Endothelial cell of umbilical vein (primary cell): ENCODE measurements at regions not wholly inside any gene's neighbourhood (a gene's known extent, or its start where the extent isn't known, plus 50 kb on each side); places are given as distances from the start of the nearest gene placed in this dataset.

Source experiments
- BruUV-seq: library from RNA; stranded (reverse); fragments of 400-500 nt; replicated peaks from 2 replicates; lab custom pipeline; 2021; lab: Mats Ljungman, UMichigan
- CTCF ChIA-PET: fragments of 300-600, 350-600 bp; sonication (Branson Sonifier 250); formaldehyde crosslinking; loops from one replicate; lab custom pipeline; 2021; ENCODE audit warnings: antibody characterized with exemption, inconsistent platforms; lab: Charles Lee
- POLR2A ChIA-PET: fragments of 300-600, 350-600 bp; sonication (Branson Sonifier 250); formaldehyde crosslinking; loops from one replicate; lab custom pipeline; 2021; ENCODE audit warnings: antibody characterized with exemption, inconsistent platforms; lab: Charles Lee
- DNase-seq: peaks from one replicate; pipeline ENCODE4 v3.0.0-alpha.2; 2011; ENCODE audit warnings: low read depth, low spot score
- FAIRE-seq: peaks from 2 replicates; lab custom pipeline; 2011; peaks lifted over from hg19 to GRCh38; lab: Jason Lieb, UNC
- H2AFZ ChIP-seq: 2 replicates; pipeline ENCODE4 v1.6.0; 2012; ENCODE audit warnings: low read depth, low read length, control low read depth, inconsistent platforms
- H3K27ac ChIP-seq: 2 replicates; pipeline ENCODE4 v1.5.1; 2011; ENCODE audit warnings: low read depth, mild to moderate bottlenecking, control low read depth, low read length, moderate library complexity; ENCODE audit not compliant: insufficient read depth
- H3K27me3 ChIP-seq, 2 experiments: 2 replicates each; pipeline versions ENCODE4 v1.6.0 to v1.6.1; 2011; ENCODE audit warnings: low read length in 2 of 2, mixed read lengths in 1 of 2; ENCODE audit not compliant: control insufficient read depth in 2 of 2, insufficient read depth in 2 of 2
- H3K36me3 ChIP-seq, 2 experiments: 2 replicates in 1 of 2; 3 replicates in 1 of 2; pipeline ENCODE4 v1.5.1; 2011; ENCODE audit warnings: low read length in 2 of 2, mild to moderate bottlenecking in 1 of 2, moderate library complexity in 1 of 2; ENCODE audit not compliant: control insufficient read depth in 2 of 2, insufficient read depth in 2 of 2; ENCODE audit errors: extremely low read depth in 1 of 2
- H3K4me1 ChIP-seq: 3 replicates; pipeline ENCODE4 v1.5.1; 2011; ENCODE audit warnings: mild to moderate bottlenecking, low read length; ENCODE audit not compliant: control insufficient read depth, insufficient read depth; ENCODE audit errors: extremely low read depth
- H3K4me2 ChIP-seq: 2 replicates; pipeline ENCODE4 v1.6.1; 2011; ENCODE audit warnings: low read length, control low read depth, mixed read lengths; ENCODE audit not compliant: insufficient read depth
- H3K4me3 ChIP-seq, 3 experiments: fragments of 200-600 bp in 1 of 3; sonication (generic), shearing (Covaris generic) in 1 of 3; replicated peaks in 1 of 3; 2 replicates each; pipeline ENCODE4 v1.5.1; 2011 to 2016; ENCODE audit warnings: control low read depth in 3 of 3, low read length in 3 of 3, mild to moderate bottlenecking in 2 of 3, inconsistent platforms in 1 of 3, low read depth in 1 of 3, moderate library complexity in 1 of 3; ENCODE audit not compliant: insufficient read depth in 1 of 3
- H3K79me2 ChIP-seq: 2 replicates; pipeline ENCODE4 v1.6.0; 2012; ENCODE audit warnings: low read length, inconsistent platforms; ENCODE audit not compliant: control insufficient read depth, insufficient read depth
- H3K9ac ChIP-seq: replicated peaks from 2 replicates; pipeline ENCODE3; 2011; ENCODE audit warnings: low read length, control low read depth; ENCODE audit not compliant: insufficient read depth; ENCODE audit errors: extremely low read depth
- H3K9me1 ChIP-seq: replicated peaks from 3 replicates; pipeline ENCODE4 v1.6.0; 2011; ENCODE audit warnings: mild to moderate bottlenecking, low read length; ENCODE audit not compliant: control insufficient read depth, insufficient read depth; ENCODE audit errors: extremely low read depth
- H3K9me3 ChIP-seq: replicated peaks from 2 replicates; pipeline ENCODE4 v1.5.1; 2012; ENCODE audit warnings: low read length, inconsistent platforms; ENCODE audit not compliant: control insufficient read depth, insufficient read depth
- H4K20me1 ChIP-seq: replicated peaks from 2 replicates; pipeline ENCODE3; 2011; ENCODE audit warnings: mild to moderate bottlenecking, low read length; ENCODE audit not compliant: control insufficient read depth, insufficient read depth; ENCODE audit errors: extremely low read depth
- EZH2 ChIP-seq: IDR thresholded peaks from 2 replicates; pipeline ENCODE4 v1.6.1; 2012; ENCODE audit warnings: borderline replicate concordance, low read depth, mild to moderate bottlenecking, moderate library complexity, low read length, inconsistent platforms; ENCODE audit not compliant: severe bottlenecking
- FOS ChIP-seq: IDR thresholded peaks from 2 replicates; pipeline ENCODE4 v1.6.1; 2011; ENCODE audit warnings: mild to moderate bottlenecking, low read length, moderate library complexity, borderline replicate concordance; ENCODE audit not compliant: insufficient read depth
- GATA2 ChIP-seq: IDR thresholded peaks from 2 replicates; pipeline ENCODE4 v1.7.0; 2011; ENCODE audit warnings: low read depth, mild to moderate bottlenecking, moderate library complexity, mixed read lengths, low read length; ENCODE audit not compliant: insufficient read length, insufficient read depth
- JUN ChIP-seq: IDR thresholded peaks from 2 replicates; pipeline ENCODE4 v1.6.1; 2011; ENCODE audit warnings: borderline replicate concordance, low read depth; ENCODE audit not compliant: insufficient read length, insufficient read depth
- POLR2A ChIP-seq: IDR thresholded peaks from 2 replicates; pipeline ENCODE4 v1.6.1; 2012; ENCODE audit warnings: low read depth, mild to moderate bottlenecking, control low read depth, low read length
- POLR2AphosphoS5 ChIP-seq: IDR thresholded peaks from 2 replicates; pipeline ENCODE4 v1.6.1; 2012; ENCODE audit warnings: low read depth, mild to moderate bottlenecking, control low read depth, low read length, moderate library complexity; ENCODE audit not compliant: insufficient read depth
- dilution Hi-C: fragments of 300-500 bp; cut with MboI; formaldehyde crosslinking; loops from one replicate; pipeline ENCODE4 v1.15.0; 2019; ENCODE audit warnings: low sequenced_read_pairs; ENCODE audit not compliant: extremely low pct_ligation_motif_present
- intact Hi-C: fragments of 100-400 bp; cut with micrococcal nuclease; formaldehyde crosslinking; loops from one replicate; pipeline ENCODE4 v1.10.0; 2022
- TF ChIP-seq, protein P1 (sequence below): IDR thresholded peaks from 2 replicates; pipeline ENCODE4 v1.6.1; 2011; ENCODE audit not compliant: insufficient read depth, insufficient read length

DNA sequence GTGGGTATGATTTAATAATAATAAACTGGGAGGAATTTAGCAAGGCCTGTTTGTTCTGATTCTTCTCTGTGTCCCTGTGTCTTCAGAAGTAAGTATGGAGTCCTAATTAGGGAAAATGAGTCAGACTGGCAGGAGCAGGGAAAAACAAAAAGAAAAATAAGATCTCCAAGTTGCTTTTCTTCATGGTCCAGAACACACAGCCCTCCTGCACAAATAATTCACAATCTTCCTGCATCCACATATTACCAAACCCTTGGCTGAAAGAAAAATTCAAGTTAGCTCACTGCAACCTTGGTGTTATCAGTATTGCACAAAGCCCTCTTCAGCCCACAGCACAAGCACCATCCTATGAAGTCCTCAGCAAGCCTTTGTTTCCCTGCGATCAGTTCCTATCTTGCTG is 142.0 kb upstream of the LAMA2 start:
- Histone ChIP-seq H3K4me1 (no peaks in the 10 kb centered on the region), H3K36me3 (no peaks in the 10 kb centered on the region), H3K9me1 (no peaks in the 10 kb centered on the region), H3K9me3 (no peaks in the 10 kb centered on the region), H3K27ac (no peak overlapping the region), H3K4me2 (no peak overlapping the region), H3K27me3 (peaks cover 3 to 4% of the 10 kb centered on the region in 2 experiments), H3K79me2 (no peaks in the 10 kb centered on the region), H3K9ac (no peak overlapping the region), H4K20me1 (no peaks in the 10 kb centered on the region), H2AFZ (no peak overlapping the region), H3K4me3 (no peak overlapping the region)
- dilution Hi-C loops: no loop called here
- no peak for FAIRE-seq
- CTCF ChIA-PET: interaction anchor here (1.5 kb wide), 1 partner anchor 10 kb away, joined by 5 read pairs; no protein-coding TSS in a partner anchor
- intact Hi-C loops: no loop called here
- no TSS peak for BruUV-seq
- no peak for TF ChIP-seq POLR2A
- POLR2A ChIA-PET: no interaction called here
- no peak for DNase-seq

DNA sequence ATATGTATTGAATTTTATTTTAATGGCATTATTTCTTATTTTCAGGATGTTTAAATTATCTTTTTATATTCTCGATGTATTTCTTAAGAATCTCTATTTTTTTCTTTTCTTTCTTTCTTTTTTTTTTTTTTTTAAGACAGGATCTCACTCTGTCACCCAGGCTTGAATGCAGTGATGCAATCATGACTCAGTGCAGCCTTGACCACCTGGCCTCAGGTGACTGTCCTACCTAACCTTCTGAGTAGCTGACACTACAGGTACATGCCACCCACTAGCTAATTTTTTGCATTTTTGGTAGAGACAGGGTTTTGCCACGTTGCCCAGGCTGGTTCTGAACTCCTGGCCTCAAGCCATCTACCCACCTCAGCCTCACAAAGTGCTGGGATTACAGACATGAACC is 143.8 kb upstream of the LAMA2 start:
- ChIA-PET CTCF (interaction anchor here (1.2 to 1.4 kb wide), 3 partner anchors 13 to 631 kb away, joined by 3 to 5 read pairs (median 4); no protein-coding TSS in a partner anchor), POLR2A (no interaction called here)
- BruUV-seq: no TSS peak

More for the DNA sequence above, 143.8 kb upstream of the LAMA2 start:
- no peaks in the 10 kb centered on the region for H3K4me1 ChIP-seq
- H3K9ac ChIP-seq: no peak overlapping the region
- no peaks in the 10 kb centered on the region for H4K20me1 ChIP-seq
- intact Hi-C loops: loop anchor here (10.0 kb wide), 1 partner anchor 414 kb away; no protein-coding TSS in a partner anchor
- DNase-seq (no peak), FAIRE-seq (no peak)
- H3K27ac ChIP-seq: no peak overlapping the region
- TF ChIP-seq JUN (no peak), POLR2A (no peak), FOS (no peak), EZH2 (no peak), GATA2 (no peak), POLR2AphosphoS5 (no peak)
- TF ChIP-seq, protein P1, sequence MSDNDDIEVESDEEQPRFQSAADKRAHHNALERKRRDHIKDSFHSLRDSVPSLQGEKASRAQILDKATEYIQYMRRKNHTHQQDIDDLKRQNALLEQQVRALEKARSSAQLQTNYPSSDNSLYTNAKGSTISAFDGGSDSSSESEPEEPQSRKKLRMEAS: no peak
- peaks cover 3 to 4% of the 10 kb centered on the region in 2 experiments for H3K27me3 ChIP-seq
- no peak overlapping the region for H2AFZ ChIP-seq
- no peaks in the 10 kb centered on the region for H3K36me3 ChIP-seq
- dilution Hi-C loops: no loop called here
- H3K9me3 ChIP-seq: no peaks in the 10 kb centered on the region
- no peaks in the 10 kb centered on the region for H3K79me2 ChIP-seq
- no peak overlapping the region for H3K4me2 ChIP-seq
- no peak overlapping the region for H3K4me3 ChIP-seq
- H3K9me1 ChIP-seq: no peaks in the 10 kb centered on the region
